A549 (cell line): ENCODE measurements at regions not wholly inside any gene's neighbourhood (a gene's known extent, or its start where the extent isn't known, plus 50 kb on each side); places are given as distances from the start of the nearest gene placed in this dataset.

ENCODE experiments used
- EP300 ChIP-seq, 2 experiments: fragments of >200 bp; sonication (Bioruptor Twin); formaldehyde crosslinking; IDR thresholded peaks; 2 replicates in 1 of 2; 3 replicates in 1 of 2; pipeline ENCODE4 v1.6.1; 2016 to 2017
- HDAC2 ChIP-seq: fragments of 200-600 bp; sonication (generic); IDR thresholded peaks from 2 replicates; pipeline ENCODE4 v1.6.1; 2016
- NFE2L2 ChIP-seq: fragments of 150-350 bp; conservative IDR thresholded peaks from 2 replicates; pipeline ENCODE4 v1.6.1; 2014; ENCODE audit warnings: low read length
- REST ChIP-seq: fragments of 200-600 bp; sonication (generic); IDR thresholded peaks from 2 replicates; pipeline ENCODE4 v1.6.1; 2016; ENCODE audit warnings: antibody characterized with exemption, mild to moderate bottlenecking, moderate library complexity
- RFX5 ChIP-seq: fragments of 450-650 bp; IDR thresholded peaks from 2 replicates; pipeline ENCODE4 v1.7.1; 2014; ENCODE audit warnings: antibody characterized with exemption, mild to moderate bottlenecking, moderate library complexity
- TF ChIP-seq, protein P1 (sequence below): fragments of >200 bp; sonication (Bioruptor Twin); formaldehyde crosslinking; IDR thresholded peaks from 3 replicates; pipeline ENCODE4 v1.5.1; 2016

DNA sequence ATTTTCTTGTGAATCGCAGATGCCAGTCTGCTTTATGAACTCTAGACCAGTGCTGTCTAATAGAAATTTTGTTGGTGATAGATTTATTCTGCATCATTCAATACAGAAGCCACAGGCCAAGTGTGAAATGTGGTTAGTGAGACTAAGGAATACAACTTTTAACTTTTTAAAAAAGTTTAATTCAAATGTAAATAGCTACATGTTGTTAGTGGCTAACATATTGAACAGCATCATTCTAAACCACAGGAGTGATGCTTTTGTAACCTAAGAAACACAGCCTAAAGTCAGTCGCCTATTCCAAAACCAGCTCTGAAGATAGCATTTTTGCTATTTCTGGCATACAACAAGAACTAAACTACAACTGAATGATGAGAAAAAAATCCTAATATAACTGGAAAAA, 164.8 kb upstream of the CBLB start:
- TF ChIP-seq, protein P1, sequence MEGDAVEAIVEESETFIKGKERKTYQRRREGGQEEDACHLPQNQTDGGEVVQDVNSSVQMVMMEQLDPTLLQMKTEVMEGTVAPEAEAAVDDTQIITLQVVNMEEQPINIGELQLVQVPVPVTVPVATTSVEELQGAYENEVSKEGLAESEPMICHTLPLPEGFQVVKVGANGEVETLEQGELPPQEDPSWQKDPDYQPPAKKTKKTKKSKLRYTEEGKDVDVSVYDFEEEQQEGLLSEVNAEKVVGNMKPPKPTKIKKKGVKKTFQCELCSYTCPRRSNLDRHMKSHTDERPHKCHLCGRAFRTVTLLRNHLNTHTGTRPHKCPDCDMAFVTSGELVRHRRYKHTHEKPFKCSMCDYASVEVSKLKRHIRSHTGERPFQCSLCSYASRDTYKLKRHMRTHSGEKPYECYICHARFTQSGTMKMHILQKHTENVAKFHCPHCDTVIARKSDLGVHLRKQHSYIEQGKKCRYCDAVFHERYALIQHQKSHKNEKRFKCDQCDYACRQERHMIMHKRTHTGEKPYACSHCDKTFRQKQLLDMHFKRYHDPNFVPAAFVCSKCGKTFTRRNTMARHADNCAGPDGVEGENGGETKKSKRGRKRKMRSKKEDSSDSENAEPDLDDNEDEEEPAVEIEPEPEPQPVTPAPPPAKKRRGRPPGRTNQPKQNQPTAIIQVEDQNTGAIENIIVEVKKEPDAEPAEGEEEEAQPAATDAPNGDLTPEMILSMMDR = no peak
- TF ChIP-seq HDAC2 (no peak), EP300 (IDR thresholded peaks at IDR 0.05) (no peak), RFX5 (no peak), NFE2L2 (no peak), REST (no peak)
